ENCODE measurements at regions not wholly inside any gene's neighbourhood (a gene's known extent, or its start where the extent isn't known, plus 50 kb on each side); places are given as distances from the start of the nearest gene placed in this dataset.
"Not testable (repeated sequence)": the region's sequence is repeated elsewhere in the genome, so short reads cannot be mapped to it uniquely, and the experiment has no call there.

DNA sequence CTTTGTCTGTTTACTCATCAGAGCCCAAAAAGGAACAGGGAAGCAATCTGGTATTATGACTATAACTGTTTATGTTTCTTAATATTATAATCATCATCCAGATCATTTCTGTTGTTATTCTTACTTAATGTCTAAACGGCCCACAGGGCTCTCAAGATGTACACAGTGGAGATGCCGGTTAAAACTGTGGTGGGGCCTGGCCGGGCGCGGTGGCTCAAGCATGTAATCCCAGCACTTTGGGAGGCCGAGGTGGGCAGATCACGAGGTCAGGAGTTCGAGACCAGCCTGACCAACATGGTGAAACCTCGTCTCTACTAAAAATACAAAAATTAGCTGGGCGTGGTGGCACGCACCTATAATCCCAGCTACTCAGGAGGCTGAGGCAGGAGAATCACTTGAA is 381.2 kb upstream of the CAMK1G start:
- not testable (repeated sequence) for DNase-seq

DNA sequence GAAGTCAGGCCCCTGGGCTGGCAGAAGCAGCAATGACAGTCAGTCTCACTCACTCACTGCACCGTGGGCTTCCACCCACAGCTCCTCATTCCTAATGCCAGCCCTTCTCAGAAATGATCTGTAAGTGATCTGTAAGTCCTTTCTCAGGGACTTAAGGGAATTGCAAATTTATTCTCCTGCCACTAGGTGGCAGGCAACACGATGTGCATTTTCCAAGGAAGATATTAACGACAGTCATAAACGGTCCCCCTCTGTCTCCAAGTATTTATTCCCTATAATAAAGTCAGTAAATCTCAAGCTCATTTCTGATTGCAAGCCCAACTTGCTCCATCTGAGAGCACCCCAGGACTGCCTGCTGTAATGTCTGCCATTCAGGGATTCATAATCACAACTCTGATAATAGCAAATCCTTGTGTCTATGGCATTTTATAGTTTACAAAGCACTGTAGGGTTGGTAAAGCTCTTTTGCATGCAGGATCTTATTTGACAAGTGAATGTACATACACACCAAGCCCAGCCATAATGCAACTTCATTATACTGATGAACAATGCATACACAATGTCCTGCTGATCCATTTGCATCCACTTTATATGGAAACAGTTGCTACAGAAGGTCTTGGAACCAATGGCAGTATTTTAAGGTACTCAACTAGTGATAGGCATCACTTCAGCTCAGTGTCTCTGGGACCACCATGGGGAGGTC is 380.5 kb upstream of the CAMK1G start:
- peak in 5 of 14 donors; percentile 4 to 22 (median 8) for DNase-seq

DNA sequence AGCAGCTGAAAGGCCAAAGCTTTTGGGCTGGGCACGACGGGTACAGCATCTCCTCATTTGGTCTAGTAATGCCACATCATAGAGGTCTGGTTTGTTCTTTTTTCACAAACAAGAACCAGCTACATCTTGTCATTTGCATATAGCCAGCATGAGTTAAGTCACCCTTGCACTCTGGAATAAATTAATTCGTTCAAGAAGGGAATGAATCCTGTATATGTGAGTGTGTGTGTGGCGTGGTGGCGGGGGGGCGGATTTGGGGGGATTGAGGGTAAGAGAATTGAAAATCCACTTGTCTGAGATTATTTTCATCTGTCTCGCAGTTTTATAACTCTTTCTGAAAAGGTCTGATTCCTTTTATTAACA is 380.0 kb upstream of the CAMK1G start:
- no peak for DNase-seq

- DNase-seq, result no peak
Observed at GRCh38 chr1:209205039-209205438, 378.5 kb upstream of the CAMK1G start.

DNA sequence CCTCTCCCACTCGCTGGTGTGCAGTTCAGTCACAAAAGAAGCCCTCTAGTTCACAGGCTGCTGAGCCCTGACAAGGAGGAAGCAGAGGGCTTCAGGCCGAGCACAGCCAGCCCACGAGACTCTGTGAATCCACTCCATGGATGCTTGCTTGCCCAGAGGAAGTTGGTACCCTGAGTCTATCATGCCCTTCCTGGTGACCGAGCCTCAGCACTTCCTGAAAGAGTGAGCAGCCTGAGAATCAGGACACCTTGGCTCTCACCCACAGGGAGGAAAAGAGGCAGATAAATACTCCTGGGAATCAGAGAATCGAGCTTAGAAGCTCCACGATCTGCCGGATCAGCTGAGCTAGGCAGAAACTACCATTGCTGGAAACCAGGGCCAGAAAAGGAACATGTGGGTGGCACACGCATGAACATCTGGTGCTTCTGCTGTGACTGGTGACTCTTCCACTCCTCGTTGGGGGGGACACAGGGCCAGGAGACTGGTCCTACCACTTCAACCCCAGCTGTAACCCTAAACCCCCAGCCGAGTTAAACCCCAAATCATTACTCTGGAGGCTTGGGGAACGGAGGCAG is 376.3 kb upstream of the CAMK1G start:
- peak in 6 of 14 donors; percentile 25 to 76 (median 50) for DNase-seq

DNA sequence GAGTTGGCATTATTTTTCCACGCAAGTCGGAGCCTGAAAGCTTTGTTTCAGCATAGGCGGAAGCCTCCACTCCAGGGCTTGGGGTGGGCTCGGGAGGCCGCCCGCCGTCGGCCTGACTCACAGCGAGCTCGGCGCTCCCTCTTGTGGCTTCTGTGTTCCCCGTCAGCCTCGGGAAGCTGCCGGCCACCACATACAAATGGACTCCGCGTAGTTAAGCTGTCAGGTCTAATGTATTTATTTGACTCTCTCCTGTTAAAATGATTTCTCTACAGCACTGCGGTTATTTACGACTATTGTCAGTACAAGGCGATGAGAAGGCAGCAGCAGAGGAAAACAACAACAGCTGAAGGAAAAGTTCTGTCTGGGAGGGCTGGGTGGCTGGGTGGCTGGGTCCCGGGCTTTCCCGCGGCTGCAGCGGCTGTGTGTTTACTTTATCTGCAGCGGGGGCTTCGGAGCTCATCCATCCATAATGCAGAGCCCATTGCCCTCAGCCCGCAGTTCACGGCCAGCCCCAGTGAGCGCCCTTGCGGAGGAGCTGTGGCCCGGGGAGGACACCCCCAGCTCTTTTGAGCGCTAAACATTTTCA is 375.7 kb upstream of the CAMK1G start:
- DNase-seq, result peak in 11 of 14 donors; percentile 21 to 71 (median 57)

DNA sequence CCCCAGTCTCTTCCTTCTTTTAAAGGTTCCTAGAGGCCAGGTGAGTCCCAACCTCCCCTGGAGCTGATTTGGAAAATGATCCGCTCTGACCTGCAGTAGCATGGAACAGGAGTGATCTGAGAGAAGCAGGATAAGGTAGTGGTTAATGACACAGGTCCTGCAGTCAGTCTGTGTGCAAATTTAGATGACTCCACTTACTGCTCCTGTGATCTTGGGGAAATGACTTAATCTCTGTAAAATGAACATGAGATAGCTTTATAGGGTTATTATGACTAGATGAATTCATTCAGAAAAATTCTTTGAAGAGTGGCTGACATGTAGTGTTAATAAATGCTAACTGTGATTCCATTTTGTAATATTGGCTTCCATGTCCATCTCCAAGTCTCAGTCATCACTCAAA is 374.9 kb upstream of the CAMK1G start:
- no peak for DNase-seq

- DNase-seq, result no peak
Observed at GRCh38 chr1:209213989-209214388, 369.5 kb upstream of the CAMK1G start.

DNA sequence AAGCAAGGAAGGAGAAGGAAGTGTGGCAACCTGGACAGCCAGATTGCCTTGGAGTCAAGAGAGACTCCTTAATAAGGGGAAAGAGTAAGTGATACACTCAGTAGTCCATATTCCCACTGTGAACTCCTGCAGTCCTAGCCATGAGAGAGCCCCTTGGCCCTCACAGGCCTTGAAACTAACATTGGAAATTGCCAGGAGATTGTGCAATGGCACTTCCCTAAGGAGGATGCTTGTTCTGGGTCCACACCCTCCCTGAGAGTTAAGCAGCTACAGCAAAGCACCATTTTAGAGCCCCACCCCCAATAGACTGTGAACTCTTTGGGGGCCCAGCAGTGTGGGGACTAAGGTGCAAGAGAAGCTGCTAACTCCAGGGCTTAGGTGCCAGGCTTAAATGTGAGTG is 367.7 kb upstream of the CAMK1G start:
- DNase-seq, result no peak

DNA sequence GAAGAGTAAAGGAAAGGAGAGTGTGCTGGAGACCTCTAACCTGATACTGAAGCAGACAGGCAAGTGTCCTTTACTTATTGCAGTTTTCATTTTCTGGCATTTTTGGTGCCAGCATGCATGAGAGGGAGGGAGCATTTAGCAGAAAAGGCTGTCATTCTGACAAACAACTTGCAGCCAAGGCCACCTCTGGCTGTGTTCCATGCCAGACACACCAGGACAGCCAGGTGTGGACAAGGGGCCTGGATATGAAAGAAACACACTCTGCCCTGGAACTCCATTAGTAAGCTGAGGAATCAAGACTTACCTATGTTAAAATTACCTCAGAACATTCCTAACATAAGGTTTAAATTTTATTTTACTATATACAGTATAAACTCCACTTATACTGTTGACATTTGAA is 365.4 kb upstream of the CAMK1G start:
- no peak for DNase-seq

DNA sequence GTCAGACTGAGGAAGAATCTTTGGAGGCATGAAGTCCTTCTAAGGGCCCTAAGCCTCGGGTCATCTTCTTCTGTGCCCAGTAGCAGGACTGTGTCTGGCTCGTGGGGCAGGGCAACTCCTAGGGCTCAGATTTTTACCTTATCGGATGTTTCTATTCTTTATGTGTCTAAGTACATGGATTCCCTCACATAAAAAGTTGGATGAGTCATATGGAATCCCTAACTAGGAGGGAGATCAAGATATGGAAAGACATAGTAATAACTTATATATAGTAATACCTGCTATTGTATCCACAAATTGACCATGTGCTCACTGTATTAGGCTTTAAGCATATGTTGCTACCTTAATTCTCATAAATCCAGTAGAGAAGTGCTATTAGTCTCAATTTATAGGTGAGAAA is 364.5 kb upstream of the CAMK1G start:
- DNase-seq, result no peak

- peak in 3 of 14 donors; percentile 3 to 22 (median 15) for DNase-seq
Observed at GRCh38 chr1:209219791-209220524, 363.6 kb upstream of the CAMK1G start.

- DNase-seq, result no peak
Observed at GRCh38 chr1:209222826-209223225, 360.7 kb upstream of the CAMK1G start.

DNA sequence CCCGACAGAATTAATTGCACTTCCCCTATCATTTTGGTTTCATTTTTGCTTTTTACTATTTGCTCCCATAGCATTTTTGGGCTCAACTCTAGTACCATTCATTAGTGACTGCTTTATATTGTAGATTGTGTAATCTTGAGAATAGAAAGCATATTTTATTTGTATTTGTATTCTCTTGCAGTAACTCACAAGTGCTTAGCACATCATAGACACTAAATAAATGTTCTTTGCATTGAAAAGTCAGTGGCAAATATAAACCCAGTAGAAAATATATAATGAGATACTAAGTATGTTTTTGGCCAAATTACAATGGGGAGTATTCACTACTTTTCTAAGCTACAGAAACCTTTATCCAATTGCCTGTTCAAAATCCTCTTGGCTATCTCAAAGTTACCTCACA is 359.7 kb upstream of the CAMK1G start:
- DNase-seq, result no peak

DNA sequence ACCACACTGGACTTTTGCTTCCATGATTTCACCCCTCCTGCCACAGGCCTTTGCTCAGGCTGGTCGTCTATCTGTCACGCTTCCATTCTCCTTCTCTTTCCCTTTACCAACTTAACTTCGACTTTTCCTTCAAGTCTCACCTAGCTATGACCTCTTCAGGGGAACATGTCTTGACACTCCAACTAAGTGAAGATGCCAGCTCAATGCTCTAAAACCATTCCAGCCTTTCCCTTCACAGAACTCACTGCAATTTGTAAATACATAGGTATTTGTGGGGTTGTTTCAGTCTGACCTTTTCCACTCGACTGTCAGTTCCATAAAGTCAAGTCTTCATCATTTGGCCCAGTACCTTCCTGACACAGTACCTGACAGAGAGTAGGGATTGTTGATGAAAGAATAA is 358.6 kb upstream of the CAMK1G start:
- no peak for DNase-seq

DNA sequence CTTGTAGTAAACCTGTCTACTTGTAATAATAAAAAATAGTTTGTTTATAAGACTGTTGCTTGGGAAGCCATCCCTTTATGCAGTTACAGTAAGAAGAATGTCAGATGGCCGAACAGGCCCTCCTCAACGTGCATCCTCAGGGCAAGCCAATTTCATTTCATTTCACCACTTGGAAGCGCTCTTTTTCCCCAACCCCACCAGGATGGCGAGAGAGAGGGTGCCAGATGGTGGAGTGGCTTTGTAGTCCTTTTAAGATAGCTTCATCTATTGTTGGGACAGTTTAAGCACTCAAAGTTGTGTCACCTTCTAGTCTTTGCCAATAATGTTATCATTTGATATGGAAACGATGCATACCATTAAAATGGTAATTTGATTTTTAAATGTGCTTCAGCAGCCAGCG is 356.3 kb upstream of the CAMK1G start:
- DNase-seq, result no peak

DNA sequence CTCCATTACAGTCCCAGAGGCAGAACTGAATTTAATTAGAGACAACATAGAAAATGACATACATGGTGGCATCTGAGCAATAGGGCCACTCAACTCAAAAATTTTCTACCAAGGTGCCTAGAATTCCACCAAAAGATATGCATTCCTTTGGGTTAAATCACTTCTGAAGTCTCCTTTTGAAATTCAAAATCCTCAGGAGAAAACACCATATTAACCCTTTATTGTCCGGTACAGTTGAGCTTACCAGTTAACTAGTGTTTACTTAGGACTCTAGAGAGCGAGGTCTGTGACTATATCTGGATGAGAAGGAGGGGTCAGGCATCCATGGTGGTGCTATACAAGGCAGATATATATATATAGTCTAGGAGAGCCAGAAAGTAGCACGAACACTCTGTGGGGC is 355.6 kb upstream of the CAMK1G start:
- no peak for DNase-seq

DNA sequence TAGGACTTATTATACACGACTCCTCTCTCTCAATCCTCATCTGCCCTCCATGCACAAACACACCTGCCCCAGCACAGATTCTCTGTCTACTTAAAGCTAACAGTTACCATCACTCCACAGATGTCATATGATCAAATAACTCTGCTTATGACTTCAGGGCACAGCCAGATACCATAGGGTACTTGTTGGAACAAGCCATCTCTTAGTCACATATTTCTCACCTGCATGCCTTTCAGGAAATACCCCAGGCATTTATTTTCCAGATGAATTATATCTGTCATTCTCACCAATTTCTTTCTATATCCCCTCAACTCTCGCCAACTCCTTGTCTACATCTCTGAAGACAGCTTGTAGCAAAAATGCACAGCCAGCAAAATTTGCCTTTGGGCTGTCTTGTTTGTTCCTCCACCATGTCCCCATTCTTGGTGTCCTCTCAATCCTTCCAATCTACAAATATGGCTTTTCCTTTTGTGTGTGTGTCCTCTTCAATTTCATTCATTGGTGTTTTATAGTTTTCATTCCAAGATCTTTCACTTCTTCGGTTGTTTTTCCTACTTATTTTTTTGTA is 353.9 kb upstream of the CAMK1G start:
- DNase-seq, result no peak

GRCh38 chr1:209230314-209230713 is 353.2 kb upstream of the CAMK1G start:
- DNase-seq, result no peak

DNA sequence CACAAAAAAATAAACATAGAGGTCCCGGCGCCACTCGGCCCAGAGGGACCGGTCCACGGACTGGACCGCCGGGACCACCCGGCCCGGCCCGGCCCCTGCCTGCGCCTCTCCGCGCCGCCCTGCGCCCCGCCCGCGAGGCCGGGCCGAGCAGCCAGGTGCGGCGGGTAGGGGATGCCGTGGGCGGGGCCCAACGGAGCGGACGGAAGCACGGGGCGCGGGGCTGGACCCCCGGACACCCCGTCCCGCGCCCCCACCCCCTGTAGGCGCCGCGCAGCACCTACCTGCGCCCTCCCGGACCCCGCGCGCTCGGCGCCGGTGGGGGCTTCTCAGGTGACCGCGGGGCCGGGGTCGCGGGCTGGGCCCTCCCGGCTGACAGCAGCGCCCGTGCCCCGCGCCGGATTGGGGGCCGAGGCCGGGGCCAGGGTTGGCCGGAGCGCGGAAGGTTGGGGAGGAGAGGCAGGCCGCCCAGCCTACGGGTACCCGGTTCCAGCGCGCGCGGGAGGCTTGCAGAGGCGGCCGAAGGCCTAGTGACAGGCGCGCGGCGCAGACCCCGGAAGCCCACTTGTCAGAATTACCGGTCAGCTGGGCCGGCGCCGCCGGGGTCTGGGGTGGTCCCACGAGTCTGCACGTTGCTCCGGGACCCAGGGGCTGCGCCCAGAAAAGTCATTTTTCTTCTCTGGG is 351.9 kb upstream of the CAMK1G start:
- no peak for DNase-seq

DNA sequence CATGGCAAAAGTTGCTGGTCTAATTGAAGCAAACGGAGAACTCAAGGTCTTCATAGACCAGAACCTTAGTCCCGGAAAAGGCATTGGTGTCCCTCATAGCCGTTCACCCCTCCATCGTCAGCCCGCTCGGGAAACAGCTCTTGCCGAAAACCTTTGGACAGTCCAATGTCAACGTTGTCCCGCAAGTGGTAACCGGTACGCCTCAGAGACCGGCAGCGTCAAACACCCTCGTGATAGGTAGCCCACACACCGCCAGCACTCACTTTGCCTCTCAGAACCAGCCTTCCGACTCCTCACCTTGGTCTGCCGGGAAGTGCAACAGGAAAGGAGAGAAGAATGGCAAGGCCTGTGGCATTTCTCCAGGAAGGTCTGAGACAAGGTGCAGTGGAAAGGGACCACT is 351.3 kb upstream of the CAMK1G start:
- DNase-seq, result no peak

GRCh38 chr1:209232759-209233158 is 350.8 kb upstream of the CAMK1G start:
- no peak for DNase-seq

GRCh38 chr1:209235166-209235565 is 348.3 kb upstream of the CAMK1G start:
- no peak for DNase-seq
